HepG2 (cell line): ENCODE measurements at regions not wholly inside any gene's neighbourhood (a gene's known extent, or its start where the extent isn't known, plus 50 kb on each side); places are given as distances from the start of the nearest gene placed in this dataset.

Experiments
- ATAC-seq: fragments of 200-7000 bp; cut with Tn5 transposase; 3 replicates; pipeline ENCODE4 v1.9.1; 2020; ENCODE audit warnings: mild to moderate bottlenecking, moderate library complexity
- BruUV-seq: library from RNA; stranded (reverse); fragments of 400-500 nt; replicated peaks from 2 replicates; lab custom pipeline; 2021; lab: Mats Ljungman, UMichigan
- CTCF ChIA-PET: fragments of 300-600 bp; formaldehyde crosslinking; extraction: SDS; loops from one replicate; lab custom pipeline; 2021; ENCODE audit warnings: low total read pairs, inconsistent platforms, low intra/inter-chr PET ratio; lab: Yijun Ruan, JAX
- POLR2A ChIA-PET: fragments of 350-600 bp; sonication (Branson Sonifier 250); formaldehyde crosslinking; loops from one replicate; lab custom pipeline; 2020; ENCODE audit warnings: antibody characterized with exemption, inconsistent platforms; lab: Yijun Ruan, JAX
- DNase-seq: peaks from one replicate; pipeline ENCODE4 v3.0.0-alpha.2; 2015; ENCODE audit warnings: low spot score
- FAIRE-seq: peaks from 3 replicates; lab custom pipeline; 2011; peaks lifted over from hg19 to GRCh38; lab: Jason Lieb, UNC
- H2AFZ ChIP-seq: one replicate; pipeline ENCODE4 v1.6.1; 2011; ENCODE audit warnings: low read length, inconsistent platforms
- H3K27ac ChIP-seq: fragments of 300-600 bp; 3 replicates; pipeline ENCODE4 v1.8.0; 2011; ENCODE audit warnings: mixed run types, mild to moderate bottlenecking, mixed read lengths, low read length, inconsistent platforms; ENCODE audit not compliant: insufficient read depth; ENCODE audit errors: extremely low read length
- H3K27me3 ChIP-seq, 2 experiments: fragments of 200-600 bp in 1 of 2; 2 replicates in 1 of 2; 3 replicates in 1 of 2; pipeline versions ENCODE4 v1.6.0 to v1.8.0; 2011; ENCODE audit warnings: low read length in 2 of 2, mild to moderate bottlenecking in 2 of 2, moderate library complexity in 2 of 2, inconsistent platforms in 1 of 2; ENCODE audit not compliant: insufficient read depth in 2 of 2, control insufficient read depth in 1 of 2
- H3K36me3 ChIP-seq, 2 experiments: fragments of 200-600 bp in 1 of 2; replicated peaks in 1 of 2; 2 replicates in 1 of 2; 3 replicates in 1 of 2; pipeline versions ENCODE4 v1.5.1 to v1.8.0; 2011; ENCODE audit warnings: low read length in 2 of 2, inconsistent platforms in 1 of 2; ENCODE audit not compliant: insufficient read depth in 2 of 2, control insufficient read depth in 1 of 2
- H3K4me1 ChIP-seq: 2 replicates; pipeline ENCODE4 v1.5.1; 2012; ENCODE audit warnings: low read length, inconsistent platforms; ENCODE audit not compliant: insufficient read depth
- H3K4me2 ChIP-seq: 2 replicates; pipeline ENCODE4 v1.6.0; 2011; ENCODE audit warnings: low read depth, low read length, inconsistent platforms
- H3K4me3 ChIP-seq, 3 experiments: fragments of 200-600 bp in 1 of 3; sonication (generic), shearing (Covaris generic) in 1 of 3; replicated peaks in 1 of 3; 2 replicates each; pipeline ENCODE4 v1.5.1; 2011 to 2016; ENCODE audit warnings: low read length in 3 of 3, inconsistent platforms in 2 of 3, low read depth in 2 of 3, mild to moderate bottlenecking in 2 of 3, control low read depth in 1 of 3, mixed read lengths in 1 of 3; ENCODE audit not compliant: insufficient read depth in 1 of 3
- H3K79me2 ChIP-seq: one replicate; pipeline ENCODE4 v1.6.1; 2011; ENCODE audit warnings: low read length, inconsistent platforms; ENCODE audit not compliant: insufficient read depth
- H3K9ac ChIP-seq: 2 replicates; pipeline ENCODE4 v1.6.0; 2011; ENCODE audit warnings: mild to moderate bottlenecking, low read depth, low read length, inconsistent platforms; ENCODE audit not compliant: insufficient read depth
- H3K9me3 ChIP-seq: 2 replicates; pipeline ENCODE4 v1.5.1; 2012; ENCODE audit warnings: mild to moderate bottlenecking, low read length
- H4K20me1 ChIP-seq: 2 replicates; pipeline ENCODE4 v1.6.0; 2011; ENCODE audit warnings: inconsistent platforms, mild to moderate bottlenecking, low read length, moderate library complexity; ENCODE audit not compliant: insufficient read depth
- BATF2 ChIP-seq: sonication (generic); formaldehyde crosslinking; IDR thresholded peaks from 2 replicates; pipeline ENCODE4 v1.8.0; 2022; ENCODE audit warnings: mild to moderate bottlenecking, missing genetic modification reagents, moderate library complexity
- CHD4 ChIP-seq: fragments of 200-600 bp; sonication (generic); IDR thresholded peaks from 2 replicates; pipeline ENCODE4 v1.7.0; 2017; ENCODE audit warnings: mild to moderate bottlenecking, low read length, borderline replicate concordance
- HINFP ChIP-seq: sonication (generic); formaldehyde crosslinking; IDR thresholded peaks from 2 replicates; pipeline ENCODE4 v1.4.0; 2020; ENCODE audit warnings: low read depth, mild to moderate bottlenecking, missing genetic modification reagents
- MBNL3 ChIP-seq: fragments of 250-450 bp; sonication (Bioruptor Pico); conservative IDR thresholded peaks from 2 replicates; pipeline ENCODE4 v1.8.0; 2022; ENCODE audit warnings: mild to moderate bottlenecking, inconsistent platforms
- PAWR ChIP-seq: sonication (generic); formaldehyde crosslinking; IDR thresholded peaks from 2 replicates; pipeline ENCODE4 v1.4.0; 2020; ENCODE audit warnings: missing genetic modification reagents, mild to moderate bottlenecking, borderline replicate concordance
- SIN3A ChIP-seq: IDR thresholded peaks from 2 replicates; pipeline ENCODE4 v1.6.1; 2011; ENCODE audit warnings: low read depth, mild to moderate bottlenecking, control low read depth, low read length, borderline replicate concordance
- SMAD9 ChIP-seq: sonication (generic); formaldehyde crosslinking; IDR thresholded peaks from 2 replicates; pipeline ENCODE4 v1.5.1; 2020; ENCODE audit warnings: mild to moderate bottlenecking, missing genetic modification reagents
- ZBTB21 ChIP-seq: sonication (generic); formaldehyde crosslinking; IDR thresholded peaks from 2 replicates; pipeline ENCODE4 v1.4.0; 2020; ENCODE audit warnings: missing genetic modification reagents
- ZBTB8A ChIP-seq: sonication (generic); formaldehyde crosslinking; IDR thresholded peaks from 2 replicates; pipeline ENCODE4 v1.4.0; 2020; ENCODE audit warnings: mild to moderate bottlenecking, low read depth, missing genetic modification reagents, borderline replicate concordance
- ZC3H4 ChIP-seq: sonication (generic); formaldehyde crosslinking; IDR thresholded peaks from 2 replicates; pipeline ENCODE4 v1.4.0; 2020; ENCODE audit warnings: missing genetic modification reagents, borderline replicate concordance
- ZIK1 ChIP-seq: sonication (generic); formaldehyde crosslinking; IDR thresholded peaks from 2 replicates; pipeline ENCODE4 v1.5.0; 2020; ENCODE audit warnings: mild to moderate bottlenecking, low read depth, missing genetic modification reagents, borderline replicate concordance
- ZNF143 ChIP-seq: sonication (generic); formaldehyde crosslinking; IDR thresholded peaks from 2 replicates; pipeline ENCODE4 v1.4.0; 2020; ENCODE audit warnings: missing genetic modification reagents
- ZNF713 ChIP-seq: sonication (generic); formaldehyde crosslinking; IDR thresholded peaks from 2 replicates; pipeline ENCODE4 v1.4.0; 2020; ENCODE audit warnings: mild to moderate bottlenecking, missing genetic modification reagents
- ZNF766 ChIP-seq: sonication (generic); formaldehyde crosslinking; IDR thresholded peaks from 2 replicates; pipeline ENCODE4 v1.5.0; 2020; ENCODE audit warnings: missing genetic modification reagents, borderline replicate concordance
- WGBS: methylation state at CpG from one replicate; pipeline ENCODE4 v1.1.6; 2017; ENCODE audit warnings: low lambda C conversion rate; 5-methylcytosine and 5-hydroxymethylcytosine counted together
- in situ Hi-C: cut with HindIII; loops from 2 replicates; pipeline ENCODE4 v1.10.0; 2017; ENCODE audit warnings: low pct_unique_long_range_greater_than_20kb; ENCODE audit not compliant: extremely low pct_ligation_motif_present
- intact Hi-C: fragments of 100-400 bp; cut with micrococcal nuclease; formaldehyde crosslinking; loops from one replicate; pipeline ENCODE4 v1.10.0; 2022; ENCODE audit not compliant: unreplicated experiment
- TF ChIP-seq, protein P1 (sequence below): sonication (generic); formaldehyde crosslinking; IDR thresholded peaks from 2 replicates; pipeline ENCODE4 v1.5.0; 2020; ENCODE audit warnings: mild to moderate bottlenecking, missing genetic modification reagents
- TF ChIP-seq, protein P2 (sequence below): sonication (generic); formaldehyde crosslinking; IDR thresholded peaks from 2 replicates; pipeline ENCODE4 v1.5.1; 2020; ENCODE audit warnings: missing genetic modification reagents, mild to moderate bottlenecking, borderline replicate concordance
- TF ChIP-seq, protein P3 (sequence below): IDR thresholded peaks from 2 replicates; pipeline ENCODE4 v1.6.1; 2016; ENCODE audit warnings: missing genetic modification reagents, missing compliant biosample characterization

DNA sequence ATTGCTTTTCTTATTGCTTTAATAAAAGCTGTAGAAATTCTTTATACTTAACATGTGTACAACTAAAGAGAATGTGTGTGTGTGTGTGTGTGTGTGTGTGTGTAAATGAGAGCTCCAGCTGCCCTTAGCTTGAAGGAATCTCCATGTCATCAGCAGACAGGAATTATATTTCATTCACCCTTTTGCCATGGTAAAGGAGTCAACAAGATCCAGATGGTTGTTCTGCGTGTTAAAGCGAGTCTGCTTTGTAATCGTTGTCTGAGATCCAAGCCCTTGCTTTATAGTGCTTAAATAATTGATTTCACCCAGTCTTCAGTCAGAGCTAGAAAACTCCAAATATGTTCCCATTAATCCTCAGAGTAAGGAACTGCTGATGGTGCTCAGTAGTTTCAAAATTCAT lies 285.5 kb downstream of the PDGFC start (continued):
- no peak for TF ChIP-seq PAWR (CRISPR knock-in tag)

DNA sequence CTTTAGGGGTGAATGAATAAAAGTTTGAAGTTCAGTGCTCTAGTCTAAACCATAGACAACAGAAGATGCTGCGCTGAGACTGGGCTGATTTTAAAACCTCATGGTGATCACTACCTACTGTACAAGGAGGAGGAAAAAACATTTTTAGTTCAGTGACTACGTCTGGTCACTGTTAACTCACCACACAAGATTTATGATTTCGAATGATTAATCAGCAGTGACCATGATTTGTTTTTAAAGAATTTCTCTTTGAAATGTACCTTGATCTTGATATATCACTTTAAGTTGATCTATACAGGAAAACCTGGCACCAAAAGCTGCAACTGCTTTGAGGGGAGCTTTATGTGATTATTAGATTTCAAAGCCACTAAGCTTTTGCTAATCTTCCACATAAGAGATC lies 286.3 kb downstream of the PDGFC start:
- 36% methylated on average over 3 of the region's 3 CpGs for WGBS
- intact Hi-C loops (loop anchor here (10.0 kb wide), 1 partner anchor 279 kb away; no protein-coding TSS in a partner anchor), in situ Hi-C loops (no loop called here)
- H3K36me3 ChIP-seq: no peaks in the 10 kb centered on the region
- CTCF ChIA-PET: no interaction called here
- H2AFZ ChIP-seq: no peak overlapping the region
- BruUV-seq: no TSS peak
- H3K9me3 ChIP-seq: no peaks in the 10 kb centered on the region
- H3K27me3 ChIP-seq: no peaks in the 10 kb centered on the region
- no peak for ATAC-seq
- no peak overlapping the region for H3K9ac ChIP-seq
- no peak overlapping the region for H3K27ac ChIP-seq
- DNase-seq: no peak
- POLR2A ChIA-PET: no interaction called here
- H4K20me1 ChIP-seq: no peaks in the 10 kb centered on the region
- FAIRE-seq: no peak
- H3K4me1 ChIP-seq: no peaks in the 10 kb centered on the region
- H3K79me2 ChIP-seq: no peaks in the 10 kb centered on the region
- H3K4me2 ChIP-seq: no peak overlapping the region
- no peak overlapping the region for H3K4me3 ChIP-seq
- no peak for TF ChIP-seq MBNL3 (CRISPR knock-in tag)
- no peak for TF ChIP-seq ZNF713 (CRISPR knock-in tag)
- TF ChIP-seq, protein P1, sequence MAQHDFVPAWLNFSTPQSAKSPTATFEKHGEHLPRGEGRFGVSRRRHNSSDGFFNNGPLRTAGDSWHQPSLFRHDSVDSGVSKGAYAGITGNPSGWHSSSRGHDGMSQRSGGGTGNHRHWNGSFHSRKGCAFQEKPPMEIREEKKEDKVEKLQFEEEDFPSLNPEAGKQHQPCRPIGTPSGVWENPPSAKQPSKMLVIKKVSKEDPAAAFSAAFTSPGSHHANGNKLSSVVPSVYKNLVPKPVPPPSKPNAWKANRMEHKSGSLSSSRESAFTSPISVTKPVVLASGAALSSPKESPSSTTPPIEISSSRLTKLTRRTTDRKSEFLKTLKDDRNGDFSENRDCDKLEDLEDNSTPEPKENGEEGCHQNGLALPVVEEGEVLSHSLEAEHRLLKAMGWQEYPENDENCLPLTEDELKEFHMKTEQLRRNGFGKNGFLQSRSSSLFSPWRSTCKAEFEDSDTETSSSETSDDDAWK (CRISPR knock-in tag): no peak
- TF ChIP-seq CHD4: no peak
- TF ChIP-seq ZBTB21: no peak
- TF ChIP-seq HINFP (CRISPR knock-in tag): no peak
- TF ChIP-seq SIN3A: no peak
- no peak for TF ChIP-seq SMAD9
- TF ChIP-seq, protein P2, sequence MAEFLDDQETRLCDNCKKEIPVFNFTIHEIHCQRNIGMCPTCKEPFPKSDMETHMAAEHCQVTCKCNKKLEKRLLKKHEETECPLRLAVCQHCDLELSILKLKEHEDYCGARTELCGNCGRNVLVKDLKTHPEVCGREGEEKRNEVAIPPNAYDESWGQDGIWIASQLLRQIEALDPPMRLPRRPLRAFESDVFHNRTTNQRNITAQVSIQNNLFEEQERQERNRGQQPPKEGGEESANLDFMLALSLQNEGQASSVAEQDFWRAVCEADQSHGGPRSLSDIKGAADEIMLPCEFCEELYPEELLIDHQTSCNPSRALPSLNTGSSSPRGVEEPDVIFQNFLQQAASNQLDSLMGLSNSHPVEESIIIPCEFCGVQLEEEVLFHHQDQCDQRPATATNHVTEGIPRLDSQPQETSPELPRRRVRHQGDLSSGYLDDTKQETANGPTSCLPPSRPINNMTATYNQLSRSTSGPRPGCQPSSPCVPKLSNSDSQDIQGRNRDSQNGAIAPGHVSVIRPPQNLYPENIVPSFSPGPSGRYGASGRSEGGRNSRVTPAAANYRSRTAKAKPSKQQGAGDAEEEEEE (CRISPR knock-in tag): no peak
- TF ChIP-seq BATF2 (CRISPR knock-in tag): no peak
- no peak for TF ChIP-seq ZNF143 (CRISPR knock-in tag)
- no peak for TF ChIP-seq ZC3H4 (CRISPR knock-in tag)
- no peak for TF ChIP-seq ZNF766 (CRISPR knock-in tag)
- TF ChIP-seq ZIK1 (CRISPR knock-in tag): no peak
- TF ChIP-seq, protein P3, sequence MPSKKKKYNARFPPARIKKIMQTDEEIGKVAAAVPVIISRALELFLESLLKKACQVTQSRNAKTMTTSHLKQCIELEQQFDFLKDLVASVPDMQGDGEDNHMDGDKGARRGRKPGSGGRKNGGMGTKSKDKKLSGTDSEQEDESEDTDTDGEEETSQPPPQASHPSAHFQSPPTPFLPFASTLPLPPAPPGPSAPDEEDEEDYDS: no peak
- no peak for TF ChIP-seq ZBTB8A
